Astrocyte (in vitro differentiated cells and primary cell): ENCODE measurements at regions not wholly inside any gene's neighbourhood (a gene's known extent, or its start where the extent isn't known, plus 50 kb on each side); places are given as distances from the start of the nearest gene placed in this dataset.

Source experiments
- DNase-seq: peaks from one replicate; pipeline ENCODE4 v3.0.0-alpha.2; 2010; ENCODE audit warnings: low read depth
- FAIRE-seq: peaks from 2 replicates; lab custom pipeline; 2011; peaks lifted over from hg19 to GRCh38; lab: Jason Lieb, UNC
- H2AFZ ChIP-seq: 2 replicates; pipeline ENCODE4 v1.6.0; 2012; ENCODE audit warnings: low read depth, low read length, inconsistent platforms
- H3K27ac ChIP-seq: 2 replicates; pipeline ENCODE4 v1.5.1; 2011; ENCODE audit warnings: low read depth, low read length, inconsistent platforms
- H3K27me3 ChIP-seq: 2 replicates; pipeline ENCODE4 v1.6.0; 2011; ENCODE audit warnings: low read length, inconsistent platforms; ENCODE audit not compliant: insufficient read depth
- H3K36me3 ChIP-seq: 2 replicates; pipeline ENCODE4 v1.5.1; 2011; ENCODE audit warnings: low read length, inconsistent platforms; ENCODE audit not compliant: insufficient read depth
- H3K4me1 ChIP-seq: 2 replicates; pipeline ENCODE4 v1.5.1; 2011; ENCODE audit warnings: low read length, inconsistent platforms; ENCODE audit not compliant: insufficient read depth
- H3K4me2 ChIP-seq: 2 replicates; pipeline ENCODE4 v1.6.0; 2012; ENCODE audit warnings: low read length, inconsistent platforms
- H3K4me3 ChIP-seq: 2 replicates; pipeline ENCODE4 v1.5.1; 2011; ENCODE audit warnings: low read depth, mild to moderate bottlenecking, low read length, inconsistent platforms; ENCODE audit not compliant: insufficient read depth
- H3K79me2 ChIP-seq: 2 replicates; pipeline ENCODE4 v1.6.0; 2012; ENCODE audit warnings: mild to moderate bottlenecking, low read length, inconsistent platforms; ENCODE audit not compliant: insufficient read depth
- H3K9ac ChIP-seq: 2 replicates; pipeline ENCODE4 v1.6.0; 2012; ENCODE audit warnings: mild to moderate bottlenecking, low read length, inconsistent platforms
- H3K9me3 ChIP-seq: 2 replicates; pipeline ENCODE4 v1.5.1; 2012; ENCODE audit warnings: low read depth, mild to moderate bottlenecking, low read length, inconsistent platforms; ENCODE audit not compliant: insufficient read depth
- H4K20me1 ChIP-seq: 2 replicates; pipeline ENCODE4 v1.6.0; 2012; ENCODE audit warnings: low read length, inconsistent platforms; ENCODE audit not compliant: insufficient read depth
- H3K27ac Mint-ChIP-seq: one replicate; pipeline ENCODE4 v1.8.0; 2021; ENCODE audit warnings: mild to moderate bottlenecking, mixed read lengths; ENCODE audit not compliant: unreplicated experiment
- H3K27me3 Mint-ChIP-seq: one replicate; pipeline ENCODE4 v1.8.0; 2021; ENCODE audit warnings: low read depth, mixed read lengths; ENCODE audit not compliant: unreplicated experiment
- H3K36me3 Mint-ChIP-seq: one replicate; pipeline ENCODE4 v1.8.0; 2021; ENCODE audit warnings: low read depth, mixed read lengths; ENCODE audit not compliant: unreplicated experiment
- H3K4me1 Mint-ChIP-seq: one replicate; pipeline ENCODE4 v1.8.0; 2021; ENCODE audit warnings: low read depth, mixed read lengths; ENCODE audit not compliant: unreplicated experiment
- H3K4me3 Mint-ChIP-seq: one replicate; pipeline ENCODE4 v1.8.0; 2021; ENCODE audit warnings: mild to moderate bottlenecking, moderate library complexity, mixed read lengths; ENCODE audit not compliant: unreplicated experiment
- H3K9me3 Mint-ChIP-seq: one replicate; pipeline ENCODE4 v1.8.0; 2021; ENCODE audit warnings: mild to moderate bottlenecking, mixed read lengths; ENCODE audit not compliant: unreplicated experiment
- EZH2 ChIP-seq: IDR thresholded peaks from 2 replicates; pipeline ENCODE4 v1.6.1; 2012; ENCODE audit warnings: mild to moderate bottlenecking, low read length, inconsistent platforms; ENCODE audit not compliant: insufficient read depth
- TF ChIP-seq, protein P1 (sequence below): IDR thresholded peaks from 2 replicates; pipeline ENCODE4 v1.5.1; 2011; ENCODE audit warnings: low read depth, mild to moderate bottlenecking, inconsistent platforms, low read length, moderate library complexity; ENCODE audit not compliant: insufficient read depth

DNA sequence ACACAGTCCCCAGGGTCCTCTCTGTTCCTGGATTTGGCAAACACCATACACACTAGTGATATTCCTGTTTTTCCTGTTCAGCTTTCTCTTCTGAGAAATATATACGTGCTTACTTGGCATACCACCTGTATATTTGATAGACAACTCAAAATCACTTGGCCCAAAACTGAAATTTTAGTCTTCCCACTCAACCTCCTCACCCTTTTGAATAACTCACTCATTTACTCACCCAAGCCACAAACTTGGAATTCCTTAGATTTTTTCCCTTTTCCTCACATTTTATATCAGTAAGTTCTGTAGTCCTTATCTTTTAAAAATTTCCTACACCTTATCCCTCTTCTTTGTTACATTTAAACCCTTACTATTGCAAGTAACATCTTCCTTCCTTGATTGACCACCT is 143.4 kb downstream of the PPP1R3A start:
- FAIRE-seq (no peak), DNase-seq (peak; percentile 35)
- H3K27ac Mint-ChIP-seq: peak overlapping the region; percentile 27
- no peak overlapping the region for H3K27ac ChIP-seq
- H3K9me3 Mint-ChIP-seq: no peaks in the 10 kb centered on the region
- H3K4me3 ChIP-seq: no peak overlapping the region
- no peaks in the 10 kb centered on the region for H3K27me3 Mint-ChIP-seq
- H3K36me3 ChIP-seq: no peaks in the 10 kb centered on the region
- TF ChIP-seq, protein P1, sequence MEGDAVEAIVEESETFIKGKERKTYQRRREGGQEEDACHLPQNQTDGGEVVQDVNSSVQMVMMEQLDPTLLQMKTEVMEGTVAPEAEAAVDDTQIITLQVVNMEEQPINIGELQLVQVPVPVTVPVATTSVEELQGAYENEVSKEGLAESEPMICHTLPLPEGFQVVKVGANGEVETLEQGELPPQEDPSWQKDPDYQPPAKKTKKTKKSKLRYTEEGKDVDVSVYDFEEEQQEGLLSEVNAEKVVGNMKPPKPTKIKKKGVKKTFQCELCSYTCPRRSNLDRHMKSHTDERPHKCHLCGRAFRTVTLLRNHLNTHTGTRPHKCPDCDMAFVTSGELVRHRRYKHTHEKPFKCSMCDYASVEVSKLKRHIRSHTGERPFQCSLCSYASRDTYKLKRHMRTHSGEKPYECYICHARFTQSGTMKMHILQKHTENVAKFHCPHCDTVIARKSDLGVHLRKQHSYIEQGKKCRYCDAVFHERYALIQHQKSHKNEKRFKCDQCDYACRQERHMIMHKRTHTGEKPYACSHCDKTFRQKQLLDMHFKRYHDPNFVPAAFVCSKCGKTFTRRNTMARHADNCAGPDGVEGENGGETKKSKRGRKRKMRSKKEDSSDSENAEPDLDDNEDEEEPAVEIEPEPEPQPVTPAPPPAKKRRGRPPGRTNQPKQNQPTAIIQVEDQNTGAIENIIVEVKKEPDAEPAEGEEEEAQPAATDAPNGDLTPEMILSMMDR: no peak
- TF ChIP-seq EZH2: no peak
- H3K36me3 Mint-ChIP-seq: no peaks in the 10 kb centered on the region
- H3K27me3 ChIP-seq: no peaks in the 10 kb centered on the region
- no peaks in the 10 kb centered on the region for H3K4me1 ChIP-seq
- no peak overlapping the region for H3K9ac ChIP-seq
- H3K4me1 Mint-ChIP-seq: peaks cover 11% of the 10 kb centered on the region
- H3K4me3 Mint-ChIP-seq: no peak overlapping the region
- H4K20me1 ChIP-seq: no peaks in the 10 kb centered on the region
- H3K9me3 ChIP-seq: no peaks in the 10 kb centered on the region
- H2AFZ ChIP-seq: no peak overlapping the region
- H3K4me2 ChIP-seq: peak overlapping the region; percentile 18
- no peaks in the 10 kb centered on the region for H3K79me2 ChIP-seq

DNA sequence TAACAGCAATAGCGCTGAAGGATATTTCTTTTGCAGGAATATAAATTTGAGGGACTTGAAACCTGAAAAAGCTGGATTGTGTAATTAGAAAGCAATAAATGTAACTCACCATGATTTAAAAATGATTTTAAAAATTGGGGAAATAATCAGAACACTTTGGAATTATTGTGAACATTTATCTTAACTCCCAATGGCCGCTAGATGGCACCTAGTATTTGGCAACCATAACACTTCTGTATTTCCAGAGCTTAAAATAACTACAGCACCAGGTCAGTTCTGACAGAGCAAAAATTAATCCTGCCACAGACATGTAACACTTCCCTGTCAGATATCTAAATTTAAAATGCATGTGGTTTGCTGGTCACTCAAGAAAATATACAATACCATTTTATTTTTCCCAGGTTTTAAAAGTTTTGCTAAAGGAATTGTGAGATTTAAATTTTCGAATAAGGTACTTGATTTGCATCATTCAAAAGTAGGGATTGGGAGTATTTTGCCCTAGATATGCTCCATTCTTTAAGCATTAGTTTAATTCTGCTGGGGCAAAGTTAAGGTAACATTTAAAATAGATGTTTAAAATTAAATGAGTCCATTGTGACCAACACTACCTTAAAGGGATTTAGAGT is 144.5 kb downstream of the PPP1R3A start:
- H3K9me3 ChIP-seq: no peaks in the 10 kb centered on the region
- Mint-ChIP-seq H3K4me3 (no peak overlapping the region), H3K9me3 (no peaks in the 10 kb centered on the region), H3K36me3 (no peaks in the 10 kb centered on the region), H3K4me1 (peaks cover 11% of the 10 kb centered on the region), H3K27me3 (no peaks in the 10 kb centered on the region), H3K27ac (no peak overlapping the region)
- H3K79me2 ChIP-seq: no peaks in the 10 kb centered on the region
- FAIRE-seq (no peak), DNase-seq (peak; percentile 43)
- TF ChIP-seq, protein P1: peak; percentile 75
- TF ChIP-seq EZH2: no peak
- no peak overlapping the region for H3K4me3 ChIP-seq
- no peak overlapping the region for H2AFZ ChIP-seq
- H3K27ac ChIP-seq: no peak overlapping the region
- H3K9ac ChIP-seq: no peak overlapping the region
- H4K20me1 ChIP-seq: no peaks in the 10 kb centered on the region
- no peaks in the 10 kb centered on the region for H3K27me3 ChIP-seq
- H3K4me2 ChIP-seq: no peak overlapping the region
- H3K36me3 ChIP-seq: no peaks in the 10 kb centered on the region
- H3K4me1 ChIP-seq: no peaks in the 10 kb centered on the region

DNA sequence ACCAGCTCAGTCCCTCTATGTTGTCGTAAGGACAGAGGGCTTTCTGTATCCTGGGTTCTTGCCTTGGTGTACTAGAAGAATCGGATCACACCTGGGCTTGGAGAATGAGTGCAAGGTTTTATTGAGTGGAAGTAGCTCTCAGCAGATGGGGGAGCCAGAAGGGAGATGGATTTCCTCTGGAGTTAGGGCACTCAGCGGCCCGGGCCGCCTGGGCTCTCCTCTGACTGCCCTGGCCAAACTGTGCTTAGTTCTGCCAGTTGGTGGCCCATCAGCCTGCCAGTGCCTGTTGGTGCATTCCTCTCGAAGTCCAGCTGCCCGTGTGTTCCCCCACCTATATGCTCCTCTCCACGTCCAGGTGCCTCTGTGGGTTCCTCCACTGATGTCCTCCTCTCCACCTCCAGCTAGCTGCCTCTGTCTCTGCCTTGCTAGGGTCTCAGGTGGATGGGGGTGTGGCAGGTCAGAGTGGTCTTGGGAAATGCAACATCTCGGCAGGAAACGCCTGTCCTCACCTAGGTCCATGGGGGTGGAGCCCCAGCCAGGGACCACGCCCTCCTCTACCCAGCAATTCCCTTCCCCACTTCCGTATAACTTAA is 148.6 kb downstream of the PPP1R3A start:
- H3K36me3 Mint-ChIP-seq: no peaks in the 10 kb centered on the region
- H3K9ac ChIP-seq: no peak overlapping the region
- no peaks in the 10 kb centered on the region for H3K9me3 ChIP-seq
- TF ChIP-seq, protein P1: no peak
- TF ChIP-seq EZH2: no peak
- H3K27ac ChIP-seq: no peak overlapping the region
- H3K27me3 Mint-ChIP-seq: no peaks in the 10 kb centered on the region
- no peaks in the 10 kb centered on the region for H3K4me1 ChIP-seq
- no peak overlapping the region for H2AFZ ChIP-seq
- H3K4me3 Mint-ChIP-seq: no peak overlapping the region
- peaks cover 11% of the 10 kb centered on the region for H3K4me1 Mint-ChIP-seq
- no peak for FAIRE-seq
- H3K27me3 ChIP-seq: no peaks in the 10 kb centered on the region
- no peaks in the 10 kb centered on the region for H4K20me1 ChIP-seq
- no peak overlapping the region for H3K4me2 ChIP-seq
- DNase-seq: no peak
- no peaks in the 10 kb centered on the region for H3K79me2 ChIP-seq
- no peak overlapping the region for H3K27ac Mint-ChIP-seq
- H3K36me3 ChIP-seq: no peaks in the 10 kb centered on the region
- no peaks in the 10 kb centered on the region for H3K9me3 Mint-ChIP-seq
- H3K4me3 ChIP-seq: no peak overlapping the region
